Epidermal melanocyte (primary cell): ENCODE measurements at regions not wholly inside any gene's neighbourhood (a gene's known extent, or its start where the extent isn't known, plus 50 kb on each side); places are given as distances from the start of the nearest gene placed in this dataset.

Experiments
- DNase-seq: peaks from one replicate; pipeline ENCODE4 v3.0.0; 2011; ENCODE audit warnings: low spot score; ENCODE audit not compliant: insufficient read length

DNA sequence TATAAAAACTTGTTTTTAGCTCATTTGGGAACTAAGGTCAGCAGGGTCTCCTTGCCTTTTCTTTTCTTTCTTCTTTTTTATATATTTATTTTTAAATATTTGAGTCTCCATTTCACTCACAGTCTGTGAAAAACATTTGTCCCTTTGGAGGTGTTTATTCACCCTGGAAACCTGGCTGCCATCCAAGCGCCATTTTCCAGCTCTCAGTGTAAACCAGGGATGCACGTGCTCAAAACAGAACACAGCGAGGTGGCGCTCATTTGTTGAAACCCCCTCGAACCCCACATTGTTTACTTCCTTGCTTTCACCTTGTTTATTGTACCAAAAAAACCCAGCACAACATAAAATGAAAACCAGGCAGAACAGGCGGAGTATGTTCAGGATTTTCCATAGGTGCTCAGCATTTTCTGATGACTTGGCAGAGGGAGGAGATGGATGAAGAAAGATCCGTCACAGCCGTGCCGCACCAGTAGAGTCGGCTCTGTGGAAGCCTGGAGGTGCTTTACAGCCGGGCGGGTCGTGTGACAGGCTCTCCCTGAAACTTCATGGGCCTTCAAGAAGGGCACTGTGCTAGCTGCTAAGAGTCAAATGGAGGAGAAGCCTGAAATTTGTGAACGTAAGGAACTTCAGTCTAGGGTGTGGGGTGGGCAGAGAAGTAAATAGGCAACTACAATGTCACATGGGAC lies 284.4 kb downstream of the FOXL1 start:
- no peak for DNase-seq

DNA sequence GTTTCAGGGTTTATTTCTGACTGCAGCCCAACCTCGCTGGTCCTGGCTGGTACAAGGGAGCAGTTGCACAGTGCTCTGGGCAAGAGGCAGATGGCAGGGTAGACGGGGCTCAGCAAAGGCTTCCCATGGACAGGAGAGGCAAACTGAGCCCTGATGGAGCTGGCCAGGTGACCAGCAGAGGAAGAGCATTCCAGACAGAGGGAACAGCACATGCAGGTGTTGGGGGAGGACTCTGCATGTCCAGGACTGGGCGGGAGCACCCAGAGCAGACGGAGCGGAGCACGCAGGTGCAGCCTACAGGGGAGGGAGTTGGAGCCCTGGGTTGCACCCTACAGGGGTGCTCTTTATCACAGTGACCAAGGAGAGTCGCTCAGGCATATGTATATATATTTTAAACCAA lies 285.3 kb downstream of the FOXL1 start:
- no peak for DNase-seq

- DNase-seq = no peak
Observed at GRCh38 chr16:86864586-86864985, 286.2 kb downstream of the FOXL1 start.

GRCh38 chr16:86865851-86866662 lies 287.7 kb downstream of the FOXL1 start:
- DNase-seq = no peak

GRCh38 chr16:86866986-86867722 lies 288.8 kb downstream of the FOXL1 start:
- DNase-seq = no peak

DNA sequence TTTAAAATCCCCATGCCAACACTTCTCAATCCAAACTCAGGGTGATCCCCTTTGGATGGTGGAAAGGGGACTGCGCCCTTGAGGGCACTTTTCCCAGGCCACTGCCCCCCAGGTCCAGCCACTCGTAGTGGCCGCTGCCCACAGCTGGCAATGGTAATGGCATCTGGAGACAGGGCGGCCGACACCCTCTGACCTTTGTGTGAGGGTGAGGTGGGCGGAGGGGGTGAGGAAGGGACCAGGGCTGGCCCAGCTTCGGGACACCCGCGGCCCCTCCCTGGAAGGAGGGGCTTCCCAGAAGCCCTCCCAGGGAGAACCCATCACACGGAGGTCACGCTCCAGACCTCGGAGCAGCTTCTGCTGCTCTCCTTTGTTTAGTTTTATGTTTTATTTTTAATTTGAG lies 289.7 kb downstream of the FOXL1 start:
- DNase-seq = no peak

GRCh38 chr16:86868786-86869185 lies 290.4 kb downstream of the FOXL1 start:
- DNase-seq = no peak

- DNase-seq = no peak
Observed at GRCh38 chr16:86869288-86870022, 291.1 kb downstream of the FOXL1 start.

- DNase-seq = no peak
Observed at GRCh38 chr16:86870380-86870779, 292.0 kb downstream of the FOXL1 start.

DNA sequence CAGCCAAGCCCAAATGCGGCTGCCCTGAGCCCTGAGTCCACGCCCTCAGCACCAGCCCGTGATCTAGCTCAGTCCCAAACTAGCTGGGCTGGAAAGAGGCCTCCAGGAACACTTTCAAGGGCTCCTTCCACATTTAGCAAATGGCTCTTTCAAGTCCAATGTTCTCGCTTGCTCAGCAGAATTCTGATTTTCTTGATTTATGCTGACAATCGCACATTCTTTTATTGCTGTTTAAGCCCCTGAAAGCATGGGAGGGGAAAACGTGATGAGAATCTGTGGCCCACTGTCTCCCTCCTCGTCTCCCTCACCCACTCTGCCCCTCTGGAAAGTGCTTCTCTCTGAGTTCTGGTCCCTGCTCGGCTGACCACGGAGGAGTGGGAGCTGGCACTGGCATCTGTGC lies 293.8 kb downstream of the FOXL1 start:
- DNase-seq = no peak

- DNase-seq = no peak
Observed at GRCh38 chr16:86872833-86873232, 294.5 kb downstream of the FOXL1 start.

GRCh38 chr16:86874141-86874540 lies 295.8 kb downstream of the FOXL1 start:
- no peak for DNase-seq

DNA sequence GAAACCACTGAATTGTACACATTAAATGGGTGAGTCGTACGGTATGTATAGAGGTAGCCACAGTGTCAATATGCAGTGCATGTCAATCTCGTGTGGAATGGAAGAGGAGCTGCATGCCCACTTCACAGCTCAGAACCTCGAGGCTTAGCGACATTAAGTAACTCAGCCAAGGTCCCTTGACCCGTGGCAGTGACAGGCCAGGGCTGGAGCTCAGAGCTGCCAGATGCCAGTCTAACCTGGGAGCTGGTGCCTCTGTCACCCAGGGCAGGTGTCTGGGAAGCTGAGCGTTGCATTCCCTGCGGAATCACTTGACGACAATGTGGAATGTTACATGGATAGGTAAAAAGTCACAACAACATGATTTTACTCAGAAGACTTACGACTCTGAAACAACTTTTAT lies 298.1 kb downstream of the FOXL1 start:
- DNase-seq = no peak

- DNase-seq = no peak
Observed at GRCh38 chr16:86877108-86877507, 298.8 kb downstream of the FOXL1 start.

DNA sequence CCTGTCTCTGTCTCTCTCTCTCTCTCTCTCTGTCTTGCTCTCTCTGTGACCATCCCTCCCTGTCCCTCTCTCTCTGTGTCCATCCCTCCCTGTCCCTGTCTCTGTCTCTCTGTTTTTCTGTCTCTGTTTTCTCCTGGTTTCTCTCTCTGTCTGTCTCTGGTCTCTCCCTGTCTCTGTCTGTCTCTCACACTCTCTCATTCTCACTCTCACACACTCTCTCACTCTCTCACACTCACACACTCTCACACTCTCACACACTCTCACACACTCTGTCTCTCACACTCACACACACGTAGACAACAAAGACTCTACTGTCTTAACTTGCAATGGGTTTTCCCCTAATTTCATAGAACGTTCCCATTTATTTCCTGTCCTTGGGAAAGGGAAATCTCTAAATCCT lies 299.5 kb downstream of the FOXL1 start:
- DNase-seq = no peak

DNA sequence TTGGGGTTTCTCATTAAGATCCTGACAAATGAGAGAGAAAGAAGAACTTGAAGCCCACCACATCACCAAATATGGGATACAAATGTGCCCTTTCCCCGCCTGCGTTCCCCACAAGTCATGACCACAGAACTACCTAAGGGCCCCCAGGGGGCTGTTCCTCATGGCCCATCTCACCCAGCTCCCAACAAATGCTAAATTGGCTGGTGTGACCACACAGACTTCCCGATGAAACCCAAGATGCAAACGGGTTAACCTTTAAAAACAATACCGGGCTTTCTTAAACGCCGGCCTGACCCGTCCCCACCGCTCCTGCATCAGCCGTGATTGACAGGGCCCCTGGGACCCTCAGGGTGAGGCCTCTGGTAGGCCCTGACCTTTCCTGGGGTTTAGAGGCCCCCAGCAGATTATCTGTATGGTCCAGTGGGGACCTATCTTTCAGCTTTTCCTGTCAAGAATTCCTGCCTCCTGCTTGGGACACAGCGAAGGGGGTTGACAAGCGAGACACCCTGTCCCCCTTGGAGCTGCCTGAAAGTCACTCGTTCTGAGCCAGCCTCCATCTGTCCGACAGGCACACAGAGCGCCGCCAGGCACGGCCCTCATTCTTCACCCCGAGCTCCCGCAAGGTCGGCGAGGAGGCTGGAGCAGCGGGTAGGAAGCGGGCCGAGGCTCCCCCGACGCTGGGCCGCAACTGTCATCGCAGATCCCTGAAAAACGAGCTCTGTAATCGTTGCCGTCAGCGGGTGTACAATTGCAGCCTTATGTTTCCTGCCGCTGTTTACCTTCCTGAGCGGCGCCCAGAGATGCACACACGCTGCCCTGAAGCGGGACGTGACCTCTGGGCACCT lies 300.1 kb downstream of the FOXL1 start:
- DNase-seq = no peak

DNA sequence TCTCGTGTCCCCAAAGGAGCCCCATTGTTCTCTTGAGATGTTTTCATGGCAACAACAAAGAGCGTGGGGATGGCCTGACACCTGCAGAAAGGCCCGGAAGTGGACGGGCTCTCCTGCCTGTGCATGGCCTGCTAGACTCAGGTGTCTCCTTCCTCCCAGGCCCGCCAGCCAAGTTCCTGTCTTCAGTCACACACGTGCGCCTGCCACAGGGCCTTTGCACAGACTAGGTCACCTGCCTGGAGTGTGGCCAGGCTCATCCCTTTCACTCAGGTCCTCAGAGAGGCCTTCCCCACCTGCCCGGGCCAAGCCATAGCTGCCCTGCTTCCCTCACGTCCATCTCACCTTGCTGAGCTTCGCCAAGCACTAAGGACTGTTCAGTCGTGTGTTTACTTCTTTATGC lies 300.9 kb downstream of the FOXL1 start:
- DNase-seq = no peak

DNA sequence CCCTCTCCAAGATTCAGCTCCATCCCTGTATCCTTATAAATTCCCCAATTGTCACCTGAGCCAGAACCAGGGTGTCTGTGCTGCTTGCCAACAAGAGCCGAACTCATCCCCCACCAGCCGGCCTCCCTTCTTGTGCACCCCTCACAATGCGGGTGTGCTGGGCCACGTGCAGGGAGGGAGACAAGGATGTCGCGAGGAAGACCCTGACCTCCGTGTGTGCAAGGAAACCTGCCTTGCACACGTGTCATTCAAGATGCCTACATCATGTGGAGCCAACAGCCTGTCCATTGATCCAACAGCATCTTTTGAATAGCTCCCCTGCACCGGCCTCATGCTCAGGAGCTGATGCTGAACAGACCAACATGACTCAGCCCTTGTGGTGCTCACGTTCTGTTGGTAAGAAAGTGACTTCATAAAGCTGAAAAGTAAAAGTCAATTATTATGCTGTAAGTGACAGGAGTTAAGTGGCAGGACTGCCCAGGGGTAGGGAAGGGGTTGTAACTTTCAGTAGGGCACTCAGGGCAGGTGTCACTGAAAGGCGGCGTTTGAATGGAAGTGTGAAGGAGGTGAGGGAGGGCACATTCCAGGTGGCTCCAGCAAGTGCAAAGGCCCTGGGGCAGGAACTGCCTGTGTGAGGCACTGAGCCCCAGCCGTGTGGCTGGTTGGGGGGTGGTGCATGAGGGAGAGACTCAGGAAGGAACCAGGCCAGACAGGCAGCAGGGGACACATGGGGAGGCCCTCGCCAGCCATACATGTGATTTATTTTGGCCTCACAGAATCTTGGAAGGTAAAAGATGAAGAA lies 302.2 kb downstream of the FOXL1 start:
- DNase-seq = no peak

DNA sequence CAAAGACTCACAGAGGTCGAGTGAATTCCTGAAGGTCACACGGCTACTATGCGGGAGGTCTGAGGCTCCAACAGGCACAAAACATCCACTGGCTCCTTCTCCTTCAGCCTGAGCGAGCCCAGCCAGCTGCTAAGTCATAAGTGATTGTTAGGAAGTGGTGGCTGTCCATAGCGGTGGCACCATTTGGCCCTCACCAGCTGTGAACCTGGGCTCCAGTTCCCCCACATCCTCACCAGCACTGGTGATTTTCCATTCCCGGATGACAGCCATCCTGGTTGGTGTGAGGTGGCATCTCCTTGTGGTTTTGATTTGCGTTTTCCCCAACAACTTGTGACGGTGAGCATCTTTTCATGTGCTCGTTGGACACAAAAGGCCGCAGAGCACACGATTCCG lies 302.8 kb downstream of the FOXL1 start:
- DNase-seq = no peak

GRCh38 chr16:86881861-86882273 lies 303.5 kb downstream of the FOXL1 start:
- DNase-seq = peak; percentile 23
